ENCODE measurements at regions not wholly inside any gene's neighbourhood (a gene's known extent, or its start where the extent isn't known, plus 50 kb on each side); places are given as distances from the start of the nearest gene placed in this dataset.

GRCh38 chr12:34126239-34126641 lies 103.9 kb downstream of the ALG10 start:
- Histone ChIP-seq H3K79me2 (ENCODE audit: control insufficient read depth, insufficient read depth, low read length) (no peaks in the 10 kb centered on the region), H3K4me2 (ENCODE audit: control insufficient read depth, insufficient read depth) (peak overlapping the region; percentile 39; the same call in 1 of the 2 replicates), H3K4me3 (no peak overlapping the region; the same call in 1 of the 2 replicates), H2AFZ (ENCODE audit: control insufficient read depth, low read depth, low read length) (peak overlapping the region; percentile 37), H3K9ac (ENCODE audit: control insufficient read depth, insufficient read depth, low read length) (no peak overlapping the region), H3K9me3 (replicated peaks; ENCODE audit: control insufficient read depth, insufficient read depth, low read length) (no peaks in the 10 kb centered on the region), H4K20me1 (ENCODE audit: control insufficient read depth, insufficient read depth) (no peaks in the 10 kb centered on the region), H3K27me3 (replicated peaks in 1 of 2; ENCODE audit: control insufficient read depth in 2 of 2, insufficient read depth in 2 of 2, low read length in 1 of 2) (no peaks in the 10 kb centered on the region), H3K27ac (ENCODE audit: control insufficient read depth, insufficient read depth) (no peak overlapping the region), H3K36me3 (ENCODE audit: control insufficient read depth in 2 of 2, insufficient read depth in 2 of 2, low read length in 1 of 2) (no peaks in the 10 kb centered on the region), H3K4me1 (ENCODE audit: control insufficient read depth, insufficient read depth, low read length) (no peaks in the 10 kb centered on the region)
- RAD21 ChIA-PET (ENCODE audit: unreplicated experiment): no interaction called here
- BruUV-seq (replicated peaks): no TSS peak
- FAIRE-seq: peak; percentile 65
- POLR2A ChIA-PET: no interaction called here
- peak; percentile 69 for ATAC-seq
- SMC1A ChIA-PET (ENCODE audit: uncharacterized antibody, unreplicated experiment): no interaction called here
- CTCF ChIA-PET: interaction anchor here (0.7 to 1.3 kb wide), 4 partner anchors 10 to 1042 kb away, joined by 3 read pairs; no protein-coding TSS in a partner anchor
- in situ Hi-C loops (cut with MboI) (no loop called here), intact Hi-C loops (cut with micrococcal nuclease; ENCODE audit: unreplicated experiment) (no loop called here)
- 38% methylated on average over 9 of the region's 9 CpGs for WGBS (ENCODE audit: insufficient coverage, insufficient replicate concordance, low lambda C conversion rate, missing lambda C conversion rate)
- TF ChIP-seq KAT2A (conservative IDR thresholded peaks at IDR 0.05; ENCODE audit: control insufficient read depth, low read depth, low read length): no peak
- TF ChIP-seq ZBTB40 (IDR thresholded peaks at IDR 0.05; ENCODE audit: borderline replicate concordance): no peak
- DNase-seq (ENCODE audit: low read depth, low spot score): no peak

- H3K4me2 ChIP-seq (ENCODE audit: control insufficient read depth, insufficient read depth): no peak overlapping the region
- no peak overlapping the region for H2AFZ ChIP-seq (ENCODE audit: control insufficient read depth, low read depth, low read length)
- H3K27ac ChIP-seq (ENCODE audit: control insufficient read depth, insufficient read depth): no peak overlapping the region
- no peaks in the 10 kb centered on the region for H3K4me1 ChIP-seq (ENCODE audit: control insufficient read depth, insufficient read depth, low read length)
- no peaks in the 10 kb centered on the region for H3K9me3 ChIP-seq (replicated peaks; ENCODE audit: control insufficient read depth, insufficient read depth, low read length)
- H4K20me1 ChIP-seq (ENCODE audit: control insufficient read depth, insufficient read depth): no peaks in the 10 kb centered on the region
- FAIRE-seq (no peak), DNase-seq (ENCODE audit: low read depth, low spot score) (no peak), ATAC-seq (no peak)
- ChIA-PET RAD21 (ENCODE audit: unreplicated experiment) (no interaction called here), SMC1A (ENCODE audit: uncharacterized antibody, unreplicated experiment) (no interaction called here), CTCF (interaction anchor here (0.7 to 1.3 kb wide), 4 partner anchors 10 to 1043 kb away, joined by 3 read pairs; no protein-coding TSS in a partner anchor), POLR2A (no interaction called here)
- H3K27me3 ChIP-seq (replicated peaks in 1 of 2; ENCODE audit: control insufficient read depth in 2 of 2, insufficient read depth in 2 of 2, low read length in 1 of 2): no peaks in the 10 kb centered on the region
- in situ Hi-C loops (cut with MboI) (no loop called here), intact Hi-C loops (cut with micrococcal nuclease; ENCODE audit: unreplicated experiment) (no loop called here)
- H3K79me2 ChIP-seq (ENCODE audit: control insufficient read depth, insufficient read depth, low read length): no peaks in the 10 kb centered on the region
- H3K9ac ChIP-seq (ENCODE audit: control insufficient read depth, insufficient read depth, low read length): no peak overlapping the region
- 94% methylated on average over 1 of the region's 1 CpG for WGBS (ENCODE audit: insufficient coverage, insufficient replicate concordance, low lambda C conversion rate, missing lambda C conversion rate)
- no peak overlapping the region for H3K4me3 ChIP-seq
- BruUV-seq (replicated peaks): no TSS peak
- no peaks in the 10 kb centered on the region for H3K36me3 ChIP-seq (ENCODE audit: control insufficient read depth in 2 of 2, insufficient read depth in 2 of 2, low read length in 1 of 2)
- TF ChIP-seq PKNOX1 (IDR thresholded peaks at IDR 0.05) (no peak), STAT1 (conservative IDR thresholded peaks at IDR 0.05) (no peak), NKRF (conservative IDR thresholded peaks at IDR 0.05) (no peak), SUPT20H (IDR thresholded peaks at IDR 0.05; ENCODE audit: borderline replicate concordance, control insufficient read depth, low read depth, low read length) (no peak), RBBP5 (conservative IDR thresholded peaks at IDR 0.05) (no peak), NRF1 (conservative IDR thresholded peaks at IDR 0.05; ENCODE audit: low read depth, low read length) (no peak)
Observed at GRCh38 chr12:34126805-34127204, 104.5 kb downstream of the ALG10 start.
